GM21825 (cell line): ENCODE measurements at regions not wholly inside any gene's neighbourhood (a gene's known extent, or its start where the extent isn't known, plus 50 kb on each side); places are given as distances from the start of the nearest gene placed in this dataset.

Experiments used
- ATAC-seq: cut with Tn5 transposase; IDR thresholded peaks from one replicate; pipeline ENCODE4 v1.9.1; 2021; ENCODE audit warnings: mild to moderate bottlenecking, moderate library complexity; ENCODE audit not compliant: unreplicated experiment

- no peak for ATAC-seq
These were observed 403.0 kb downstream of the GADD45G start for GRCh38 chr9:90007516-90008440.

GRCh38 chr9:90009447-90009846, 404.6 kb downstream of the GADD45G start:
- ATAC-seq: peak; percentile 64

GRCh38 chr9:90010793-90011192, 406.0 kb downstream of the GADD45G start:
- ATAC-seq: no peak

- no peak for ATAC-seq
These were observed 408.1 kb downstream of the GADD45G start for GRCh38 chr9:90012949-90013348.

- no peak for ATAC-seq
These were observed 409.0 kb downstream of the GADD45G start for GRCh38 chr9:90013778-90014177.

- ATAC-seq: no peak
These were observed 409.6 kb downstream of the GADD45G start for GRCh38 chr9:90014421-90014820.

GRCh38 chr9:90016272-90016671, 411.5 kb downstream of the GADD45G start:
- ATAC-seq: no peak

GRCh38 chr9:90017679-90018078, 412.9 kb downstream of the GADD45G start:
- no peak for ATAC-seq

- ATAC-seq: no peak
These were observed 413.9 kb downstream of the GADD45G start for GRCh38 chr9:90018688-90019087.

- no peak for ATAC-seq
These were observed 414.8 kb downstream of the GADD45G start for GRCh38 chr9:90019626-90020025.

GRCh38 chr9:90020276-90020871, 415.6 kb downstream of the GADD45G start:
- ATAC-seq: no peak

GRCh38 chr9:90021216-90021906, 416.5 kb downstream of the GADD45G start:
- no peak for ATAC-seq

GRCh38 chr9:90022474-90022873, 417.7 kb downstream of the GADD45G start:
- ATAC-seq: no peak

- no peak for ATAC-seq
These were observed 419.0 kb downstream of the GADD45G start for GRCh38 chr9:90023861-90024260.

- no peak for ATAC-seq
These were observed 419.6 kb downstream of the GADD45G start for GRCh38 chr9:90024409-90024808.

- no peak for ATAC-seq
These were observed 420.0 kb downstream of the GADD45G start for GRCh38 chr9:90024823-90025222.

- ATAC-seq: no peak
These were observed 421.0 kb downstream of the GADD45G start for GRCh38 chr9:90025816-90026215.

GRCh38 chr9:90027296-90027790, 422.5 kb downstream of the GADD45G start:
- ATAC-seq: no peak

- no peak for ATAC-seq
These were observed 424.6 kb downstream of the GADD45G start for GRCh38 chr9:90029386-90029785.

GRCh38 chr9:90029996-90030395, 425.2 kb downstream of the GADD45G start:
- ATAC-seq: no peak

GRCh38 chr9:90032296-90033027, 427.6 kb downstream of the GADD45G start:
- ATAC-seq: no peak
